NCI-H446 (cell line): ENCODE measurements at regions not wholly inside any gene's neighbourhood (a gene's known extent, or its start where the extent isn't known, plus 50 kb on each side); places are given as distances from the start of the nearest gene placed in this dataset.
"Not testable (repeated sequence)": the region's sequence is repeated elsewhere in the genome, so short reads cannot be mapped to it uniquely, and the experiment has no call there.

Source experiments
- DNase-seq, 2 experiments: peaks; one replicate each; lab custom pipeline; 2025; lab: John Stamatoyannopoulos, UW

- DNase-seq = peak in 1 of 2 experiments; percentile 22
Observed at GRCh38 chr4:124111922-124112321, 600.6 kb downstream of the ANKRD50 start.

- DNase-seq = no peak
Observed at GRCh38 chr4:124118061-124118460, 594.5 kb downstream of the ANKRD50 start.

GRCh38 chr4:124121461-124121971 is 591.0 kb downstream of the ANKRD50 start:
- DNase-seq = no peak

- DNase-seq = no peak
Observed at GRCh38 chr4:124123181-124123580, 589.4 kb downstream of the ANKRD50 start.

- DNase-seq = no peak
Observed at GRCh38 chr4:124123721-124124120, 588.8 kb downstream of the ANKRD50 start.

GRCh38 chr4:124131324-124131723 is 581.2 kb downstream of the ANKRD50 start:
- not testable (repeated sequence) for DNase-seq

GRCh38 chr4:124132161-124132560 is 580.4 kb downstream of the ANKRD50 start:
- DNase-seq = no peak

GRCh38 chr4:124133753-124134152 is 578.8 kb downstream of the ANKRD50 start:
- no peak for DNase-seq

- DNase-seq = no peak
Observed at GRCh38 chr4:124135409-124135813, 577.1 kb downstream of the ANKRD50 start.

- DNase-seq = no peak
Observed at GRCh38 chr4:124139044-124139443, 573.5 kb downstream of the ANKRD50 start.

GRCh38 chr4:124143632-124144031 is 568.9 kb downstream of the ANKRD50 start:
- DNase-seq = no peak

- peak; percentile 4 to 52 for DNase-seq
Observed at GRCh38 chr4:124144238-124144654, 568.3 kb downstream of the ANKRD50 start.

GRCh38 chr4:124146068-124146467 is 566.5 kb downstream of the ANKRD50 start:
- DNase-seq = no peak

GRCh38 chr4:124151031-124151430 is 561.5 kb downstream of the ANKRD50 start:
- no peak for DNase-seq

GRCh38 chr4:124152132-124152531 is 560.4 kb downstream of the ANKRD50 start:
- no peak for DNase-seq

- no peak for DNase-seq
Observed at GRCh38 chr4:124155239-124155638, 557.3 kb downstream of the ANKRD50 start.

- no peak for DNase-seq
Observed at GRCh38 chr4:124157396-124158083, 555.0 kb downstream of the ANKRD50 start.

GRCh38 chr4:124163401-124163800 is 549.1 kb downstream of the ANKRD50 start:
- no peak for DNase-seq

GRCh38 chr4:124167602-124168001 is 544.9 kb downstream of the ANKRD50 start:
- DNase-seq = peak in 1 of 2 experiments; percentile 1

- DNase-seq = not testable (repeated sequence)
Observed at GRCh38 chr4:124169524-124169923, 543.0 kb downstream of the ANKRD50 start.

- no peak for DNase-seq
Observed at GRCh38 chr4:124173912-124174311, 538.6 kb downstream of the ANKRD50 start.

GRCh38 chr4:124177647-124178425 is 534.7 kb downstream of the ANKRD50 start:
- no peak for DNase-seq

- DNase-seq = no peak
Observed at GRCh38 chr4:124178449-124179021, 534.0 kb downstream of the ANKRD50 start.
